Endothelial cell (in vitro differentiated cells): ENCODE measurements at regions not wholly inside any gene's neighbourhood (a gene's known extent, or its start where the extent isn't known, plus 50 kb on each side); places are given as distances from the start of the nearest gene placed in this dataset.

Experiments
- DNase-seq: peaks from one replicate; pipeline ENCODE4 v3.0.0; 2021; ENCODE audit warnings: low spot score
- H3K27ac Mint-ChIP-seq: one replicate; pipeline ENCODE4 v1.8.0; 2021; ENCODE audit warnings: mixed read lengths, inconsistent platforms; ENCODE audit not compliant: unreplicated experiment
- H3K27me3 Mint-ChIP-seq: one replicate; pipeline ENCODE4 v1.8.0; 2021; ENCODE audit warnings: mild to moderate bottlenecking, moderate library complexity, mixed read lengths, inconsistent platforms; ENCODE audit not compliant: unreplicated experiment
- H3K36me3 Mint-ChIP-seq: one replicate; pipeline ENCODE4 v1.8.0; 2021; ENCODE audit warnings: mild to moderate bottlenecking, low read depth, mixed read lengths, inconsistent platforms; ENCODE audit not compliant: unreplicated experiment
- H3K4me1 Mint-ChIP-seq: one replicate; pipeline ENCODE4 v1.8.0; 2021; ENCODE audit warnings: mild to moderate bottlenecking, mixed read lengths, inconsistent platforms; ENCODE audit not compliant: unreplicated experiment
- H3K4me3 Mint-ChIP-seq: one replicate; pipeline ENCODE4 v1.8.0; 2021; ENCODE audit warnings: mild to moderate bottlenecking, mixed read lengths, inconsistent platforms; ENCODE audit not compliant: unreplicated experiment
- H3K9me3 Mint-ChIP-seq: one replicate; pipeline ENCODE4 v1.8.0; 2021; ENCODE audit warnings: mixed read lengths, inconsistent platforms; ENCODE audit not compliant: unreplicated experiment
- CTCF ChIP-seq: fragments of 200-600 bp; sonication (generic); IDR thresholded peaks from one replicate; pipeline ENCODE4 v1.5.0; 2021; ENCODE audit warnings: antibody characterized with exemption; ENCODE audit not compliant: unreplicated experiment

DNA sequence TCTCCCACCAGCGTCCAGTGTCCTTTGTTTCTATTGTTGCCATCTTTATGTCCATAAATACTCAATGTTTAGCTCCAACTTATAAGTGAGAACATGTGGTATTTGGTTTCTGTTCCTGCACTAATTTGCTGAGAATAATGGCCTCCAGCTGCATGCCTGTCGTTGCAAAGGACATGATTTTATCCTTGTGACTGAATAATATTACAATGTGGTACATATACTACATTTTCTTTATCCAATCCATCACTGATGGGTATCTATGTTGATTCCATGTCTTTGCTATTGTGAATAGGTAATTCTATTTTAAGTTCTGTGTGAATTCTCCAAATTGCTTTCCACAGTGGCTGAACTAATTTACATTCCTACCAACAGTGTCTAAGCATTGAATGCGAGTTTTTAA lies 578.6 kb upstream of the CA10 start:
- DNase-seq, result no peak
- H3K9me3 Mint-ChIP-seq, result no peaks in the 10 kb centered on the region
- H3K36me3 Mint-ChIP-seq, result no peaks in the 10 kb centered on the region
- peaks cover 4% of the 10 kb centered on the region for H3K4me1 Mint-ChIP-seq
- no peak for TF ChIP-seq CTCF
- no peak overlapping the region for H3K4me3 Mint-ChIP-seq
- H3K27me3 Mint-ChIP-seq, result peaks cover 3% of the 10 kb centered on the region
- H3K27ac Mint-ChIP-seq, result no peak overlapping the region

- TF ChIP-seq CTCF, result no peak
- H3K36me3 Mint-ChIP-seq, result no peaks in the 10 kb centered on the region
- no peak overlapping the region for H3K27ac Mint-ChIP-seq
- no peak for DNase-seq
- peaks cover 1% of the 10 kb centered on the region for H3K27me3 Mint-ChIP-seq
- peaks cover 4% of the 10 kb centered on the region for H3K4me1 Mint-ChIP-seq
- H3K4me3 Mint-ChIP-seq, result no peak overlapping the region
- no peaks in the 10 kb centered on the region for H3K9me3 Mint-ChIP-seq
Observed at GRCh38 chr17:52732841-52733240, 574.3 kb upstream of the CA10 start.

DNA sequence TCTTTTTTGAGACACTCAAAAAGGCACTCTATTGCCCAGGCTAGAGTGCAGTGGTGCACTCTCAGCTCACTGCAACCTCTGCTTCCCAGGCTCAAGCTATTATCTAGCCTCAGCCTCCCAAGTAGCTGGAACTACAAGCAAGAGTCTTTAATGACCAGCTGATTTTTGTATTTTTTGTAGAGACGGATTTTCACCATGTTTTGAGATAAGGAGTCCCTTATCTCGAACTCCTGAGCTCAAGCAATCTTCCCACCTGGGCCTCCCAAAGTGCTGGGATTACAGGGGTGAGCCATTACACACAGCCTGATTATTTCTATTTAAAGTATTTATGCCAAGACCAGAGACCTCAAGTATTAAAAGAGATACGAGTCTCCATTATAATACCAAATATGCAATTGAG lies 566.1 kb upstream of the CA10 start:
- Mint-ChIP-seq H3K27me3 (peaks cover 2% of the 10 kb centered on the region), H3K27ac (no peak overlapping the region), H3K9me3 (peaks cover 4% of the 10 kb centered on the region), H3K4me3 (no peak overlapping the region), H3K4me1 (peaks cover 4% of the 10 kb centered on the region), H3K36me3 (no peaks in the 10 kb centered on the region)
- no peak for DNase-seq
- TF ChIP-seq CTCF, result no peak

DNA sequence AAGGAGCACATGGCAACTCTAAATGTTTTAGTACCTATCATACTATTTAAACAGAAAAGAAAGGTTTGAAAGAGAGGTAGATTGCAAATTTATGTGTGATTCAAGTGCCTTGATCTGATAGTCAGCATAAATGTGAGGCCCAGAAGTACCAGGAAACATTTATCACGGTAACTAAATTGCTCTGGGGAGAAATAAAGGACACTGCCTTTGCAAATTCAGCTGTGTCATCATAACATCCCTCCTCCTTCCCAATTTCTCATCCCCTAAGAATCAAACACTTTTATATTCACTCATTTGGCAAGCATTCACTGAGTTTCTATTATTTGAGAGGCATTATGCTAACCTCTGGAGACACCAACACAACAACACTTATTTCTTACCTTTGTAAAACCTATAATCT lies 563.4 kb upstream of the CA10 start:
- no peaks in the 10 kb centered on the region for H3K36me3 Mint-ChIP-seq
- H3K4me1 Mint-ChIP-seq, result peaks cover 12% of the 10 kb centered on the region
- H3K27ac Mint-ChIP-seq, result no peak overlapping the region
- no peak for DNase-seq
- peaks cover 2% of the 10 kb centered on the region for H3K27me3 Mint-ChIP-seq
- TF ChIP-seq CTCF, result no peak
- no peak overlapping the region for H3K4me3 Mint-ChIP-seq
- H3K9me3 Mint-ChIP-seq, result peaks cover 4% of the 10 kb centered on the region

- TF ChIP-seq CTCF, result no peak
- Mint-ChIP-seq H3K36me3 (no peaks in the 10 kb centered on the region), H3K4me1 (no peaks in the 10 kb centered on the region), H3K4me3 (no peak overlapping the region), H3K27me3 (no peaks in the 10 kb centered on the region), H3K9me3 (no peaks in the 10 kb centered on the region), H3K27ac (no peak overlapping the region)
- no peak for DNase-seq
Observed at GRCh38 chr17:52710363-52710901, 551.9 kb upstream of the CA10 start.
